Epithelial cell of prostate (primary cell): ENCODE measurements at regions not wholly inside any gene's neighbourhood (a gene's known extent, or its start where the extent isn't known, plus 50 kb on each side); places are given as distances from the start of the nearest gene placed in this dataset.
"Not testable (repeated sequence)": the region's sequence is repeated elsewhere in the genome, so short reads cannot be mapped to it uniquely, and the experiment has no call there.

Source experiments
- DNase-seq: peaks from one replicate; pipeline ENCODE4 v3.0.0-alpha.2; 2011; ENCODE audit warnings: low read depth, low spot score
- H3K27ac ChIP-seq: fragments of 450-650 bp; 2 replicates; pipeline ENCODE4 v1.5.1; 2017; ENCODE audit warnings: mild to moderate bottlenecking

DNA sequence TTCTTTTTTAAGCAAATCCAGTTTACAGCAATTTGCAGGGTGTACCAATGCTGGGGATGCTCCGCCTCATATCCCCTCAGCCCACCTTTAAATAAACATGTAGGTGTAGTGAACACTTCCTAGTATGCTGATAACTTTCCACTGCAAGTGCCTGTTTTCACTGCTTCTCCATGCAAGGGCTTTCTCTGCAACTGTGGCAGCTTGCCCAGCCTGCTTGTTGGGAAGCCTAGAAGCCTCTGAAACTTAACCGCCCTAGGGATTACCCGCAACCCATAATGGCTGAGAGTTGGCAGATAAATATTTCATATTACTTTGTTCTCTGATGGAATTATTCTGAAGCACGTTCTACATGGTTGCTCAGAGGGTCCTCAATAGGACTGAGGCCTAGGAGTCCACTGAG, 253.7 kb upstream of the DDX53 start:
- H3K27ac ChIP-seq = no peak overlapping the region
- DNase-seq = no peak

DNA sequence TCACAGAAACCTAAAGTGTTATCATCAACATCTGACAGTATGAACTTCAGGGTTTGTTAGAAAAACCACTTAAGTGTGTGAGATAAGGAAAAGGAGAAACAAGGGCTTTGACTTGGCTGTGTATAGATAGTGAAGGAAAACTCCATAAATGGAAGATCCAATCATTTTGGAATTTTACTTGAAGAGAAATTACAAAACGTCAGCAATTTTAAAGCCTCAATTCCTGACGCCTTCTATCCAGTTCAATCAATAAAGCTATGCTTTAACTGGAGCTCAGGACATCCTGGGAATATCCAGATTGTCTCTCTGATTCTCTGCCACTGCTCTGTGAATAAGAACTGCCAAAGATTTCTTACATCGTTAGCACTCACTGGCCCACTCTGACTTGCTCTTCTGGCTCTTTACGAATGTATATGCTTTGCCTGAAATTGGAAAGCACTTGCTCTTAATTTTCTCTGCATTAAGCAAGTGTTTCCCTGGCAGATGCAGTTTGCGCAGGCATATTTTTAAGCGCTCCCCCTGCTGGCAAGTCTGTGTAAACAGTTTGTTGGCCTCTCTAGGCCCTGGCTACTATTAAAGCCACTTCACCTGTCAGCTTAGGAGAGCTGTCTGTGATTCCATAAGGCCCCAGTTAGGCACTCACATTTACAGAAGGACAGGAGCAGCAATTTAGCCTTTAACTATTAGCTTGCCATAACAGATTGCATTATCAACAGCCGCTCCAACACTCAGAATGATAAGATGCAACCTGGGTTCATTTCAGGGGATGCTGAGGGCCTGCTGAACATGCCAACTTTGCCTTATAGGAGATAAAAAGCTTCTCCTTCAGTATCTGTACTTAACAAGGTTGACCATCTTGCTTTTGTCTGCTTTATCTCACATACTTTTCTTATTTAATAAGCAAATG, 251.4 kb upstream of the DDX53 start:
- no peak overlapping the region for H3K27ac ChIP-seq
- no peak for DNase-seq

DNA sequence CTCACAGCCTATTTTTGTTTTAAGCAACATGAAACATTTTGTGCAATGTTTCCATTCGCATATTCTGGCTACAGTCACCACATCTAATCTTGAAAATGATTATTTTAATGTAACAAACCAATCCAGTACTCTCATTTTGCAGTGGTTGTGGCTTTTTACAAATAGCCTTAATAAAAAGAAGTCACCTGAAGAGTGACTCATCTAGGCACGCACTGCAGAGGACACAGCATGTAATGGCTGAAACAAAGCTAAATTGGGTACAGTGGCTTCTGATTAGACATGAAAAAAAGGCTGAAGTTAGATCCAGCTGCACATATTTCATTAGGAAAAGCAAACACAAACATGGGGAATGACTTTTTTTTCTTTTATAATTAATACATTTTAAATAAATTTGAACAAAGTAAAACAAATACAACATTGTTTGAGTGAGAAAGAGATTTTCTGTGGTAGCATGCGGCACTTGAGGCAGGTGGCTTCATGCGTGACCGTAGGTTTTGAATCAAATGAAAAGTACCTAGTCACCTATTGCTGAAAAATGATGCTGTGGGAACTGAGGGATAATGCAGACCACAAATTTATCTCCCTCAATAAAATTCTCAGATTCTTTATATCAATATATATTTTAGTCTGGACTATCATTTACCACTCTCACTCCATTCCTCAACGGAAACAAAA, 240.8 kb upstream of the DDX53 start:
- DNase-seq = no peak
- no peak overlapping the region for H3K27ac ChIP-seq

DNA sequence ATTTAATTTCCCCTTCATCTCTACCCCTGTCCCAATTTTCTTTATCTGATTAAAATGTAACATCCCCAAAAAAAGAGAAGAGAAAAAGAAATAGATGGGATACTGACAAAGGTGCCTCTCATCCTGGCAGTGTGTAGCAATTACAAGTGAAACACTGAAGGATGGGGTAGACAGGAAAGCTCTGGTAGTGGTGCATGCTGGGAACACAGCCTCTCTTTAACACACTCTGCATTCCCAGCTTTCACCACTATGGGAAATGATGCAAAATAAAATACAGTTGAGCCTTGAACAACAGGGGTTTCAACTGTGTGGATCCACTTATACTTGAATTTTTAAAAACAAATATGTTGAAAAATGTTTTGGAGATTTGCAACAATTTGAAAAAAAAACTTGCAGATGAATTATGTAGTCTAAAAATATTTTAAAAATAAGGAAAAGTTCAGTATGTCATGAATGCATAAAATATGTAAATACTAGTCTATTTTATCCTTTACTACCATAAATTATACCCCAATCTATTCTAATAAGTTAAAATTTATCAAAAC, 239.2 kb upstream of the DDX53 start:
- no peak overlapping the region for H3K27ac ChIP-seq

DNA sequence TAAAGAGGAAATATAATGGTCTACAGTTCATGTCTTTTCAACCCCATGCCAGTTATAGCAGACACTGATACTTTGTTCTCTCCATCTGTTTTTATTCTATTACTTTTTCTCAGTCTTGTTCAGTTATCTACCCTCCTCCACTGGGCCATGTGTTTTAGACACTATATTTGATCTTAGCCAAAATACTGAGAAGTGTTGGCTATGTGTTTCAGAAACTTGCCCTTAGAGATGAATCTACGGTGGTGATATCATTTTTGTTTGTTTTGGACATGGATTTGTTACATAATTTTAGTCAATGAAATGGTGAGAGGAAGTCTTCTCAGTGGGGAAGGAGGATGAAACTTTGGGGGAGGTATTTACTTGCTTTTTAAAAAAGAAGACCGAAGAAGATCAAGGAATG, 211.5 kb upstream of the DDX53 start:
- no peak overlapping the region for H3K27ac ChIP-seq
- no peak for DNase-seq

More for the DNA sequence above, 239.2 kb upstream of the DDX53 start:
- DNase-seq = no peak

DNA sequence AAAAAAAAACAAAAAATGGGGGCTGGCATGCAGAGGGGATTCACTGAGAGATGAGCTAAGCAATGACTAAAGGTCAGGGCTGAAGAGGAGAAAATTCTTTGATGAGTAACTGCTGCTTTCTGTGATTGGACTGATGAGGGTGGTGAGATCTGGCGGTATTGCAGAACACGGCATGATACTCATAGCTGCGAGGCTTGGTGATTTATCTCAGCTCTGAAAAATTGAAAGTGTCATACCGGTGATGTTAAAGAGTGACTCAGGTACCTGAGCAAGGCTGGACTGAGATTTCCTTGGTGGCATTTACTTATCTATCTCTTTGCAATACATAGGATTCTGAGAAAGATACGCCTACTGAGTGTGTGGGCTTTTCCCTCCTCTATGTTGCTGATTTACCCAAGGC, 204.1 kb upstream of the DDX53 start:
- DNase-seq = no peak
- no peak overlapping the region for H3K27ac ChIP-seq

DNA sequence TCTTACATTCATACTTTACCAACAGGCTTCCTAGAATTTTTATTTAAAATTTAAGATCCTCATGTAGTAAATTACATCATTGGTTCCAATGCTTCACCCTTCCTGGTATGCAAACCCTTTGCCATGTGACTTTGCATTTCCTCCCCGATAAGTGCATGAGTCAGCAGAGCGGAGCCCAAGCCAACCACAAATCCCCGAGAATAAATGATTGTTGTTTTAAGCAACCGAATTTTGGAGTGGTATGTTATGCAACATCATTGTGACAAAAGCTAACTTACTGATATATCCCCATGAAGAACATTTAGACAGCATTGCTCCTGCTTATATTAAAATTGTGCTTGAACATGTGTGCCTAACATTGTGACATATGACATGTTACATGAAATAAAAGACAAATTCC, 199.4 kb upstream of the DDX53 start:
- H3K27ac ChIP-seq = no peak overlapping the region
- DNase-seq = peak; percentile 43

DNA sequence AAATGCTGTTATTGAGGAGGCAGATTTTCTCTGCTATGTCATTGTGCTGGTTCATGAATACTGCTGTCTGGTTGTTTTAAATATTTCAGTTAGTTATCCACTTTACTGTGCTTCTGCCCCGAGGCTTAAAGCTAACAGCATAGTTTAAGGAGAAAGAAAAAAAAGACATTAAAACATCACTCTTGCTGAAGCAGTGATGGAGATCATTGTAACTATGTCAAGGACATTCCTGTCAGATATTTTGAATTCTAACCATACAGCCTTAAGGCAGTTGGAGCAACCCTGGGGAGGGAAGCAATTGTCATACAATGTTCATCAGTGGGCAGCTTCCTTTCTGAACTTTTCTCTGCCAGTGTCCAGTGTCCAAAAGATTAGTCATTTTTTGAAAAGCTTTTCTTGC, 199.0 kb upstream of the DDX53 start:
- no peak for DNase-seq
- H3K27ac ChIP-seq = no peak overlapping the region

DNA sequence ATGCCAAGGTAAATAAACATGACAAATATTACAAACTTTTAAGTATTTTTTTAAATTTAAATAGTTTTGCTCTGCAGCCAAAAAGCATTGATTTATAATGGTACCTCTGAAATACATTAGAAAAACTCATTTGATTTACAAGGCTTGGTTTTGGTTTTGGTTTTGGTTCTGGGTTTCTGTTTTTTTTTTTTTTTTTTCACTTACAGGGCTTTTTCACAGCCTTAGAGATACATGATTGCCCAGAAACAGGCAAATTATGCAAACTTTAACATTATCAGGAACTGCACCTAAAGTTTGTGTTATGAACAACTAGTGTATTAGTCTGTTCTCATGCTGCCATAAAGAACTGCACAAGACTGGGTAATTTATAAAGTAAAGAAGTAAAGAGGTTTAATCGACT, 196.4 kb upstream of the DDX53 start:
- no peak overlapping the region for H3K27ac ChIP-seq
- DNase-seq = no peak

DNA sequence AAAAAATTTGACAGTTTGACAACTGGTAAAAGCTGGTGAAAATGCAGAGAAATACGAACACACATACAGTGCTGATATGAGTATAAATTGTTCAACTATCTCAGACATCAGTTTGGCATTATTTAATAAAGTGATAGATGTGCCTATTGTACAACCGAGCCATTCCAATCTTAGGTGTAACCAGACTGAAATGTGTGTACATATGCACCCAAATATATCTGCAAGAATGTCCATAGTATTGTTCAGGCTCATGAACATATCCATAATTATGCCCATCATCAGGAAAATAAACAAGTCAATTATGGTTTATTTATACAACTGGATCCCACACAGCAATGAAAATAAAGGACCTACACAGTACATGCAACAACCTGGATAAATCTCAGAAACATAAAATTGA, 188.9 kb upstream of the DDX53 start:
- no peak for DNase-seq
- H3K27ac ChIP-seq = no peak overlapping the region

DNA sequence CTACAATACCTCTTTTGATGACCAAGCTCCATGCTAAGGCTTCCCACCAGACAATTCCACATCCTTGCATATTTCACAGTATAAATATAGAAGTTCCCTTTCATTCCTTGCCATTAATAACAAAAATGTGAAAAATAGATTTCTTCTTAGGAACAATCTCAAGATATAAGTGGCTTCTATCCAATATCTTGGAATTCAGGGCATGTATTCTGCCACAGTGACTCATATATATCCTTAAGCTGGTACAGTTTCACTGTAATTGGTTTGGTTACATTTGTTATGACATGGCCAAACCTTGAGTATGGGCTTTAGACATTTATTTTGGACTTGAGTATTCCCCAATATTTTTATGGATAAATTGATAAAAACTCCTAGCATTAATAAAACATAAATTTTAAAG, 181.7 kb upstream of the DDX53 start:
- DNase-seq = no peak
- H3K27ac ChIP-seq = no peak overlapping the region

DNA sequence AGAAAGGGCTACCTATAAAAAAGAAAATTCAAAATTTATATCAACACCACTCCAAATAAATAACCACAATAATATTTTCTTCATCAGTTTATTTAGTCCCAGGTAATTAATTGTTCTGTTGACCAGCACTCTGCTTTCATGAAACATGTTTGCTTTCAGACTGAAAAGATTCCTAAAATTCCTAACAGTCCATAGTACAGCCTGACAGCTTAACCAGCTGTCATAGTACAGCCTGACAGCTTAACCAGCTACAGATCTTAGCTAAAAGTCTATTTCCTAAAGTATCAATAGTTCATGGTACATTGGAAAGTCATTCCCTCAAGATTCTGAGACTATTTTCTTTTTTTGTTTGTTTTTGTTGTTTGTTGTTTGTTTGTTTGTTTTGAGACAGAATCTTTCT, 144.1 kb upstream of the DDX53 start:
- no peak for DNase-seq
- H3K27ac ChIP-seq = no peak overlapping the region

DNA sequence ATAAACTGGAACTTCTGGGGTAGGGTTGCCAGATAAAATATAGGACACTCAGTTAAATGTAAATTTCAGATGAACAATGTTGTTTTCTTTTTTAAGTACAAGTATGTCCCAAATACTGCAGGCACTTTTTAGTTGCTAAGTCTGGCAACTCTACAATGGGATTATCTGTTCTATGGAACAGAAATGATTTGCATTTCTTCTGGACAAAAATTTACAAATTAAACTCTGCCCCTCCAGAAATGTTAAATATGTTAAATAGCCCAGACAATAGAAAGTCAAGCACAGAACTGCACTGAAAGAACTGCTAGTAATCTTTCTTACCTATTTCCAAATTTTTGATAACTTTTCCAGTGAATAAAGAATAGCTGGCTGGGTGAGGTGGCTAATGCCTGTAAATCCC, 140.1 kb upstream of the DDX53 start:
- DNase-seq = no peak
- no peak overlapping the region for H3K27ac ChIP-seq

DNA sequence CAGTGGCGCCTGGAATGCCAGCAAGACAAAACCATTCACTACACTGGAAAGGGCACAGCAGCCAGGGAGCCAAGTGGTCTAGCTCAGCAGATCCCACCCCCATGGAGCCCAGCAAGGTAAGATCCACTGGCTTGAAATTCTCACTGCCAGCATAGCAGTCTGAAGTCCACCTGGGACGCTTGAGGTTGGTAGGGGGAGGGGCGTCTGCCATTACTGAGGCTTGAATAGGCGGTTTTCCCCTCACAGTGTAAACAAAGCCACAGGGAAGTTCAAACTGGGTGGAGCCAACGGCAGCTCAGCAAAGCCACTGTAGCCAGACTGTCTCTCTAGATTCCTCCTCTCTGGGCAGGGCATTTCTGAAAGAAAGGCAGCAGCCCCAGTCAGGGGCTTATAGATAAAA, 133.0 kb upstream of the DDX53 start:
- not testable (repeated sequence) for H3K27ac ChIP-seq, DNase-seq

DNA sequence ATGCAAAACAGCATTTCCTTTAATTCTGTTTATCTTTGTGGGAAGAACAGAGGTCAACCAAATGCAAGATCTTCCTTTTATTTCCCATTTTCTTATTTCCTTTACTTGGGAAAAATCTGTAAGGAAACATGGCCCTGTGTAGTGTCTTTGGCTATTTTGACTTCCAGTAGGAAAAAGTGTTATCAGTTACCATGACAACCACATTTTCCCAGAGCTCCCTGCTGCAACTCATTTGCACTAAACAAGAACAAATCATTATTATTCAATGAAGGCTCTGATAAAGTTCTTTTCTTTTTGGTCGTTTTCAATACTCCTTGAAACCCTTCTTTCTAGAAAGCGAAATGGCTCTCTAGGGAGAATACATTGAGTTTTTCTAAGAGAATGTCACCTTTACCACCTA, 117.2 kb upstream of the DDX53 start:
- no peak for DNase-seq
- H3K27ac ChIP-seq = no peak overlapping the region

DNA sequence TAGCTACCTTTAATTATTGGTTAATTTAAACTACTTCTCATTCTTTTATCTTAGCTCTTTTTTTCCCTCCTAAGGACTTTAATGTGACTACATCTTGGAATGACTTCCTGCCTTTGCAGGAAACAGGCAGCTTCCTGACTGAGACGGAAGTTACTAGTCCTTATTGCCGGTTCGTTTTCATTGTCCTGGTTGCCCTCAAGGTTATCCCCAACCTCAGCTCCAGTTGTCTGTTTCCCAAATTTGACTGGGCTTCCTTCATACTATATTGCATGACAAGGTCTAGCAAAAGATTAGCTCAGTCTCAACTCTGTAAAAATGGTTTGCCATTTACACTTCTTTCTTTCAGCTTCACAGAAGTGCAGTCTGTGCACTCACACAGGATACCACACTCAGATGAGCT, 109.9 kb upstream of the DDX53 start:
- DNase-seq = no peak
- H3K27ac ChIP-seq = no peak overlapping the region

DNA sequence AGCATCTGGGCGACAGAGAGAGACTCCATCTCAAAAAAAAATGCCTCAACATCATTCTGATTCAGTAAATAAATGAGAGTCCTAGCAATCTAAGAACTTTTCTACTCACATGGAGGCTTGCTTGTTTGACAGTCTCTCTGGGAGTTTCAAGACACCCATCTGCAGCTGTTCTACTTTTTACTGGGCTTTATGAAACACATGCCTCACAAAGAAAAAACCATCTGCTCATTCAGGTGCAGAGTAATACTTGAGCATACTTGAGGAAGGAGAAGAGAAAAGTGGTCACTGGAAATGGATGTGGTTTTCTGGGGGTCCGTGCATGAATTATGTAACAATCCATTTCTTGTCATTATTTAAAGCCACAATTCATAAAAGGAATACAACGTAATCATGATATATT, 87.1 kb upstream of the DDX53 start:
- DNase-seq = no peak
- H3K27ac ChIP-seq = no peak overlapping the region

DNA sequence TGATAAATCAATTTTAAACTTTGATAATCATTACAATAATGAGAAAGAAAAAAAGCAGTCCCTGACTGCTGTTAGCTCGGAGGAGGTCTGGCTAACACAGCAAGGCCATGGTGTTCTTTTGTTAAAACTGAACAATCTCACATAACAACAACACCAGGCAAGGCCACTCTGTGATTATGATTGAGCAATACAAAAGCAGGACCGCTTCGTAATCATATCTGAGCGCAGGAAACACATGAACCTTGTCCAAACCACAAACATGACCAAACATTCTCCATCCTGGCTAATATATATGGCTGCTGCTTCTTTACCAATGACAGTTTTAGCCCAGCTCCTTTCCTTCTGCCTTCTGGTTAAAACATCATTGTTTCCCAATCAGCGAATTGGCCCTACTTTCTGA, 76.8 kb upstream of the DDX53 start:
- no peak overlapping the region for H3K27ac ChIP-seq
- no peak for DNase-seq

DNA sequence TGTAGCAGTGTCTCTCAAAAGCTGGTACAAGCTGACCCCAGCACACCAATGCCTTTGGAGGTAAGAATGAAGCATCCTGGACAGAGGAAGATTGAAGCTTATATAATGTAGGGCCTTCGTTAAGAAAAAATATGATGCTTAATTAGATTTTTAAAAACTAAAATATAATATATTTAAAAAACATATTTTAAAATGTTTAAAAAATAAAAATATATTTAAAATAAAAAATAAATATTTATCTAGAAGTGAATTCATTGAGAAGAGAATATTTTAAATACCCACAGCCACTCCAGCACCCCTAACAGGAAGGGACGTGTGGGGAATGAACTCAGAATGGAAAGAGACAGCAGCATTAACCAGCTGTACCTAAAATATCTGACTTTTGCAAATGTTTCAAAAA, 65.1 kb upstream of the DDX53 start:
- no peak for DNase-seq

DNA sequence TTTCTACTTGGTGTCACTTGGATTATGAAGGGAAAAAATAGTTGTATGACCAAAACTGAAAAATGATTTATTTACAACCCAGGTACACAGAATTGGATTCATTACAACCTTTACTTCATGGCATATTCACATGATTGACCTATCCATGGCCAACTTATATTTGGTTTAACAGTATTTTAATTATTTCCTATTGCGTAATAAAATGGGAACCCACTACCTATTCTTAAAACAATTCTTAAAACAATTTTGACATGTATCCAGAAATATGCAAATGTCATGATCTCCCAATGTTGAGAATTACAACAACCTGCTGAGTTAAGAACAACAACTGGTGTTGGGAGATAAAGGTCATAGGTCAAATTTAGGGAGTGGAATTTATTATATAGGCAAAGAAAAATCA, 54.8 kb upstream of the DDX53 start:
- H3K27ac ChIP-seq = no peak overlapping the region
- no peak for DNase-seq

More for the DNA sequence above, 65.1 kb upstream of the DDX53 start:
- no peak overlapping the region for H3K27ac ChIP-seq
